Transverse colon (tissue), 3 donors: ENCODE measurements at regions not wholly inside any gene's neighbourhood (a gene's known extent, or its start where the extent isn't known, plus 50 kb on each side); places are given as distances from the start of the nearest gene placed in this dataset.

ENCODE experiments used
- POLR2A ChIP-seq: fragments of 450-650 bp; IDR thresholded peaks from one replicate; pipeline ENCODE4 v1.6.1; 2016; ENCODE audit warnings: antibody characterized with exemption, mild to moderate bottlenecking, moderate library complexity
- TF ChIP-seq, protein P1 (sequence below), 5 experiments: fragments of 200-600 bp in 3 of 5; fragments of 450-650 bp in 2 of 5; sonication (generic) in 3 of 5; IDR thresholded peaks; 1 replicate in 2 of 5; 2 replicates in 3 of 5; pipeline ENCODE4 v1.5.1; 2016 to 2017; ENCODE audit warnings: antibody characterized with exemption in 5 of 5, inconsistent platforms in 3 of 5, mild to moderate bottlenecking in 2 of 5, moderate library complexity in 1 of 5

- TF ChIP-seq, protein P1, sequence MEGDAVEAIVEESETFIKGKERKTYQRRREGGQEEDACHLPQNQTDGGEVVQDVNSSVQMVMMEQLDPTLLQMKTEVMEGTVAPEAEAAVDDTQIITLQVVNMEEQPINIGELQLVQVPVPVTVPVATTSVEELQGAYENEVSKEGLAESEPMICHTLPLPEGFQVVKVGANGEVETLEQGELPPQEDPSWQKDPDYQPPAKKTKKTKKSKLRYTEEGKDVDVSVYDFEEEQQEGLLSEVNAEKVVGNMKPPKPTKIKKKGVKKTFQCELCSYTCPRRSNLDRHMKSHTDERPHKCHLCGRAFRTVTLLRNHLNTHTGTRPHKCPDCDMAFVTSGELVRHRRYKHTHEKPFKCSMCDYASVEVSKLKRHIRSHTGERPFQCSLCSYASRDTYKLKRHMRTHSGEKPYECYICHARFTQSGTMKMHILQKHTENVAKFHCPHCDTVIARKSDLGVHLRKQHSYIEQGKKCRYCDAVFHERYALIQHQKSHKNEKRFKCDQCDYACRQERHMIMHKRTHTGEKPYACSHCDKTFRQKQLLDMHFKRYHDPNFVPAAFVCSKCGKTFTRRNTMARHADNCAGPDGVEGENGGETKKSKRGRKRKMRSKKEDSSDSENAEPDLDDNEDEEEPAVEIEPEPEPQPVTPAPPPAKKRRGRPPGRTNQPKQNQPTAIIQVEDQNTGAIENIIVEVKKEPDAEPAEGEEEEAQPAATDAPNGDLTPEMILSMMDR (IDR thresholded peaks at IDR 0.05) = no peak
- TF ChIP-seq POLR2A = no peak
These were observed 67.5 kb downstream of the DNTTIP2 start for GRCh38 chr1:93811326-93812065.
